ENCODE measurements at regions not wholly inside any gene's neighbourhood (a gene's known extent, or its start where the extent isn't known, plus 50 kb on each side); places are given as distances from the start of the nearest gene placed in this dataset.

GRCh38 chr7:34333925-34334324 lies 324.1 kb upstream of the NPSR1 start:
- no peak for DNase-seq (ENCODE audit: low spot score)
- H3K4me3 ChIP-seq: no peak overlapping the region
- no peak overlapping the region for H3K27ac ChIP-seq
- TF ChIP-seq CTCF (IDR thresholded peaks at IDR 0.05): no peak

GRCh38 chr7:34337163-34337562 lies 320.9 kb upstream of the NPSR1 start:
- TF ChIP-seq CTCF (IDR thresholded peaks at IDR 0.05): no peak
- no peak overlapping the region for H3K27ac ChIP-seq
- no peak overlapping the region for H3K4me3 ChIP-seq
- no peak for DNase-seq (ENCODE audit: low spot score)

- no peak for TF ChIP-seq CTCF (IDR thresholded peaks at IDR 0.05)
- H3K27ac ChIP-seq: no peak overlapping the region
- no peak overlapping the region for H3K4me3 ChIP-seq
- DNase-seq (ENCODE audit: low spot score): no peak
These were observed 319.0 kb upstream of the NPSR1 start for GRCh38 chr7:34338961-34339526.

- Histone ChIP-seq H3K4me3 (no peak overlapping the region), H3K27ac (no peak overlapping the region)
- TF ChIP-seq CTCF (IDR thresholded peaks at IDR 0.05): no peak
- DNase-seq (ENCODE audit: low spot score): no peak
These were observed 316.7 kb upstream of the NPSR1 start for GRCh38 chr7:34341326-34341725.

GRCh38 chr7:34342387-34342786 lies 315.6 kb upstream of the NPSR1 start:
- no peak for DNase-seq (ENCODE audit: low spot score)
- Histone ChIP-seq H3K4me3 (no peak overlapping the region), H3K27ac (no peak overlapping the region)
- TF ChIP-seq CTCF (IDR thresholded peaks at IDR 0.05): no peak

GRCh38 chr7:34343667-34344066 lies 314.4 kb upstream of the NPSR1 start:
- no peak for TF ChIP-seq CTCF (IDR thresholded peaks at IDR 0.05)
- no peak for DNase-seq (ENCODE audit: low spot score)
- Histone ChIP-seq H3K4me3 (no peak overlapping the region), H3K27ac (no peak overlapping the region)

- no peak for TF ChIP-seq CTCF (IDR thresholded peaks at IDR 0.05)
- H3K4me3 ChIP-seq: no peak overlapping the region
- no peak overlapping the region for H3K27ac ChIP-seq
- no peak for DNase-seq (ENCODE audit: low spot score)
These were observed 304.0 kb upstream of the NPSR1 start for GRCh38 chr7:34354011-34354410.
